ENCODE measurements at regions not wholly inside any gene's neighbourhood (a gene's known extent, or its start where the extent isn't known, plus 50 kb on each side); places are given as distances from the start of the nearest gene placed in this dataset.

DNA sequence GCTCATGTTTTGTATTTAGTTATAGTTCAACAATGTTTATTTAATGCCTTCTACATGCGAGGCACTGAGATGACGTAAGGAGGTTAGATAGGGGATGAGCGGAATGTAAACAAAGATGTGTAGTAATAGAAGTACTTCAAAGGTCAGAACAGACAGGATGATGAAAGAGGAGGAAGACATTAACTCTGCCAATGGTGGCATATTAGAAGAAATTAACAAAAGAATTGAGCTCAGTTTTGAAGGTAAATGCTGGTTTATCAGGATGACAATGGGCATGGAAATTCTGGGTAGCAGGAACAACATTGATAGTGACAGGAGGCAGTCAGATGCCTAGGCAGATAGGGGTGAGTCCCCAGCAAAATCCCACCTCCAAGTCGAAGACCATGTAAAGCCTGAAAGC is 62.3 kb upstream of the PGRMC2 start:
- DNase-seq, result no peak

DNA sequence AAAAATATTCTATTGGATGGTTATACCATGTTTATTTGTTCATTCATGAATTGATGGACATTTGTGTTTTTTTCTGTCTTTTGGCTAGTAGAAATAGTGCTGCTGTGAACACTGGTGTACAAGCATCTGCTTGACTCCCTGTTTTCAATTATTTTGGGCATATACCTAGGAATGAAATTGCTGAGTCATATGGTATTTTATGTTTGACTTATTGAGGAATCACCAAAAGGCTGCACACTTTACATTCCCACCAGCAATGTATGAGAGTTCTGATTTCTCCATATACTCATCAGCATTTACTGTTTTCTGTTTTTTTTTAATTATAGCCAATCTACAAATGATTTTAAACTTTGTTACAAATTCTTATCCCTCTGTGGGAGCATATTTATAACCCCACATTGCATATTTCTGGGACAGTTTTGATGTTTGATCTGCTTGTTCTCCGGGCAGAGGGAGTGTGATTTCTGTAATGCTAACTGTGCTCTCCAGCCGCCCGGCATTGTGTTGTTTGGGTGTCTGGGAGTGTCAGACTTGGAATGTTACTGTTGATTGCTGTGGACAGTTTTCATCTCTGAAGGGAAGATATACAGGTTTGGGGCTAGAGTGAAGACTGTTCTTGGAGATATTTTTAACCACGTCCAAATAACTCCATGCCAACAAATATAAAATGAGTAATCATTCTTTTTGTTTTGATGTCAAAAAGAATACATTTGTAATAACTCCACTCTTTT is 60.5 kb upstream of the PGRMC2 start:
- DNase-seq, result no peak

DNA sequence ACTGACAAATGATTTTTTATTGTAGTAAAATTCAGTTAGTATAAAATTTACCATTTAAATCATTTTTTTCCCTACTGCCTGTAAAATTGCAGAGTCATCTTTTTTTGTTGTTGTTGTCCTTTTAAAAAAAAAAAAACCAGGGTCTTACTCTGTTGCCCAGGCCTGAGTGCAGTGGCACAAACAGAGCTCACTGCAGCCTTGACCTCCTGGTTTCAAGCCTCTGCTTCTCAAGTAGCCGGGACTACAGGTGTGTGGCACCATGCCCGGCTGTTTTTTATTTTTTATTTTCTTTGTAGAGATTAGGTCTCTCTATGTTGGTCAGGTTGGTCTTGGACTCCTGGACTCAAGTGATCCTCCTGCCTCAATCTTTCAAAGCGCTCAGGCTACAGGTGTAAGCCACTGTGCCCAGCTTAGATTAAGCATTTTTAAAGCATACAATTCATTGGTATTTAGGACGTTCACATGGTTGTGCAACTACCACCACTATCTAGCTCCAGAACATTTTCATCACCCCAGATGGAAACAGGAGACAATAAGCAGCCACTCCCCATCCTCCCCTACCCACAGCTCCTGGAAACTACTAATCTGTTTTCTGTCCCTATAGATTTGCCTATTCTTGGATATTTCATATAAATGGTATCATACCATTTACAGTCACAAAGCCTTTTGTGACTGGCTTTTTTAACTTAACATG is 59.7 kb upstream of the PGRMC2 start:
- DNase-seq, result no peak

DNA sequence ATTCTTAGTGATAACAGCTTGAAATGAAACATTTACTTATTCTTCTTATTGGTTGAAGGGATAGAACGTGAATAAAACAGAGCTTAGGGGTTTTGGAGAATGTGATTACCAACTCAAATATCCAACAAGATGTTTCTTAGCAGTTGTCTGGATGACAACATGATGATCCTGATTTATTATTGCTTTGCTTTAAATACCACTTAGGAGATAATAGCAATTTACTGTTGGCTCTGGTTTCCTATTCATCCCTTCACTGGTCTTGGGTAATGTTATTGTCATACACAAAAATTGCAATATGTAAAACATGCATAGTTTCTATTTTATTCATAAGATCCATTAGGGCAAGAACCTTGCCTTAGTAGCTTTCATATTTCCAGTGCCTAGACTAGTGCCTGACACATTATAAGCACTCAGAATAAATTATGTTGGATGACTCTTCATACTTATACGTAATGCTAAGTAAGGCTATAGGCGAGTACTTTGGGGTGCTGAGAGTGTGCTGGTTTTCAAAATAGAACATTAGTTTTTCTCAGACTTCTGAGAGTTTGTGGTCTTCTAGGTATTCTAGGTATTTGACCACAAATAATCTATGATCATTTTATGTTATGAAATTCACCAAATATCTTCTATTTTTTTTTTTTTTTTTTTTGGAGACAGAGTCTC is 58.6 kb upstream of the PGRMC2 start:
- no peak for DNase-seq

DNA sequence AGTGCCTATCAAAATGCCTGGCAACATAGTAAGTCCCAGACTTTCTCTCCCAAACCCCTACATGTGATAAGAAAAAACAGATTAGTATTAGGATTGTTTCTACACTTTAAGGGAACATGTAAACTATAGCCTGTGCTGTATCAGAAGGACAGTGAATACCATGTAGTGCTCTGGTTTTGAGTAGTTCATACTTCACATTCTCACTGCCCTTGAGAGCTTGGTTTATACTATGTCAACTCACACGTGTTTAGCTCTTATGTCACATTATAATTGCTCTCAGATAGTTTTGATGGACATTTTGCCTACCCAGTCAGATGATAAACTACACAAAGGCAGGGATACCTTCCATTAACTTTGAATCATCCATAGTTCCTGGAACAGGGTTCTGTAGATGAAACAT is 58.0 kb upstream of the PGRMC2 start:
- no peak for DNase-seq

DNA sequence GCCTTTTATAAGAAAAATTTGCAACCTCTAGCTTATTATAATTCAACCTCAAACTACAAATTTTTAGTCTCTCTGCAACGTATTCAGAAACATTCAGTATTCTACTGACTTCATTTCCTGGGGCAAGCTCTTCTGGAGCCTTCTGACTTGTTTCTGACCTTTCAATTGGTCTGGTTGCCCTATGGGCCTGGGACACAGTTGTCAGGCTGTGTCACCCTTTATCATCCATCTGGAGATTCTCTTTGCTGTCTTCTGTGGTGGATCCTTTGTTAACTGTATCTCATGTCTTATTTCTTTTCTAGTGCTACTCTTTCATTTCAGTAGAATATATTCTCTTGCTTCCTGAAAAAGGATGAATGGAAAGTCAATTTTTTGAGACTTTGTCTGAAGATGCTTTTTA is 55.1 kb upstream of the PGRMC2 start:
- DNase-seq, result no peak

DNA sequence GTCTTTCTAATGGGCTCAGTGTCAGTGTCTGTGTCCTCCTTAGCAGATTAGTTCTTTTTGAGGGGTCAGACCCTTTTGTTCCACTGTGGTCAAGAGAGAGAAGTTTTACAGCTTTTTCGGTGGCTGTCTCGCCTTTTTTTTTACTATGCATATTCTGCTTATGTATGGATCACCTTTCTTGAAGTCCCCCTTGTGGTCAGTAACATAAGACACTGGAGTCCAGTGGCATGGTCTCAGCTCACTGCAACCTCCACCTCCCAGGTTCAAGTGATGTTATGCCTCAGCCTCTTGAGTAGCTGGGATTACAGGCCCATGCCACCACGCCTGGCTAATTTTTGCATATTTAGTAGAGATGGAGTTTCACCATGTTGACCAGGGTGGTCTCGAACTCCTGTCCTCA is 54.0 kb upstream of the PGRMC2 start:
- no peak for DNase-seq

DNA sequence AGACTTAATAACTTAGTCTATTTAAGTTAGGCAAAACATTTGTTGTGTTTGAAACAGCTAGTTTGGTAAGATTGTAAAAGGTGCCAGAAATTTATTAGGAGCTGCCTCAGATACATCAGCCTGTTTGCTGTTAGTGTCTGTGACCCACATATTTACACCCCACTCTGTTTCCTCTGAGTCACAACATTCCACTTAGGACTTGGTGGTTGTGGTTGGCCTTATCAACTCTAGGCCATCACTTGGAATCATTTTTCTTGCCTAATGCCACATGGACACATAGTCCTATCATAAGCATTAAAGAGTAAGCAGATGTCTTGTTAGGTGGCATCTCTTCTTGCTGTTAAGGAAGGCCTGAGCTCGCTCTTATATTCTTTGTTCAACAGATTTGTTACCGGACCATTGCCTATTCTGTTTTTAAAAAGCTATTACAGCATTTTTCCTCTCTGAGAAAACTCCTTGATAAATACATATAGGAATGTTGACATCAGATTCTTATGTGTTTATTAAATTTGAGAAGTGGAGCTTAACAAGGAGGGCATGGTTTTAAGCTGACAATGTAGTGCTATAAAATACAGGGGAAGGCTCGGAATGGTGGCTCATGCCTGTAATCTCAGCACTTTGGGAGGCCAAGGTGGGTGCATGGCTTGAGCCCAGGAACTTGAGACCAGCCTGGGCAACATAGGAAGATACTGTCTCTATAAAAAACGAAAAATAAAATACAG is 51.2 kb upstream of the PGRMC2 start:
- no peak for DNase-seq

DNA sequence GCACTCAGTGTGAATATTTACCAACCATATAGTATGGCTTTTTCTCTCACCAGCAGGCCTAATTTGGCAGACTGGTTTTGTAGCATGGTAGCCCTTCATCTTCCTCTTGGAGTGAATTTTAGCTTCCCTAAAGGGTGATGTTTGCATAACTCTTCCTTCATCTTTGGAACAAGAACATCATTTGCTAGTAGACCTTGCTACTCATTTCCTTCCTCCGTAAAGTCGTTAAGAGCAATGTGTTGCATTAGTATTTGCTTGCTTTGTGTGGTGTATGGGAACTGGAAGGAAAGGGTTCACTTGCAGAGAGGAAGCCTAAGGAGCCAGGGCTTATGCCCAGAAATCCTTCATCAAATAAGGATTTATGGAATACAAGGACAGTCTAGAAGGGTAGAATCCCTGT is 50.2 kb upstream of the PGRMC2 start:
- DNase-seq, result no peak

All from activated naive CD4-positive, alpha-beta T cell (primary cell).